IPS DF 6.9 (cell line): ENCODE measurements at regions not wholly inside any gene's neighbourhood (a gene's known extent, or its start where the extent isn't known, plus 50 kb on each side); places are given as distances from the start of the nearest gene placed in this dataset.

Source experiments
- DNase-seq: peaks from one replicate; pipeline ENCODE4 v3.0.0-alpha.2; 2013; ENCODE audit warnings: low read depth, low spot score
- H3K27ac ChIP-seq: one replicate; pipeline ENCODE4 v1.5.1; 2013; ENCODE audit warnings: low read length, control low read depth
- H3K27me3 ChIP-seq: 2 replicates; pipeline ENCODE4 v1.6.1; 2013; ENCODE audit warnings: mild to moderate bottlenecking, low read length; ENCODE audit not compliant: control insufficient read depth, insufficient read depth
- H3K36me3 ChIP-seq: 2 replicates; pipeline ENCODE4 v1.6.1; 2013; ENCODE audit warnings: low read length; ENCODE audit not compliant: control insufficient read depth, insufficient read depth
- H3K4me1 ChIP-seq: 2 replicates; pipeline ENCODE4 v1.6.1; 2013; ENCODE audit warnings: low read length; ENCODE audit not compliant: control insufficient read depth, insufficient read depth
- H3K4me3 ChIP-seq: 2 replicates; pipeline ENCODE4 v1.5.1; 2013; ENCODE audit warnings: mild to moderate bottlenecking, low read length
- H3K9me3 ChIP-seq: 2 replicates; pipeline ENCODE4 v1.6.1; 2013; ENCODE audit warnings: low read length, inconsistent platforms; ENCODE audit not compliant: control insufficient read depth, insufficient read depth
- WGBS: extraction: QIAGEN DNeasy Blood & Tissue Kit; methylation state at CpG from one replicate; pipeline ENCODE4 v1.1.7; 2013; ENCODE audit warnings: mixed read lengths, missing lambda C conversion rate; ENCODE audit not compliant: insufficient read length, insufficient coverage; 5-methylcytosine and 5-hydroxymethylcytosine counted together

- DNase-seq: peak; percentile 22
- H3K27ac ChIP-seq: no peak overlapping the region
- no peaks in the 10 kb centered on the region for H3K36me3 ChIP-seq
- peak overlapping the region; percentile 50; the same call in 1 of the 2 replicates for H3K4me3 ChIP-seq
- no CpG with 5 or more reads among the region's 30 CpGs for WGBS
- H3K27me3 ChIP-seq: no peaks in the 10 kb centered on the region
- H3K9me3 ChIP-seq: no peaks in the 10 kb centered on the region
- no peaks in the 10 kb centered on the region for H3K4me1 ChIP-seq
These were observed 86.2 kb upstream of the PIAS1 start for GRCh38 chr15:67967871-67968431.

DNA sequence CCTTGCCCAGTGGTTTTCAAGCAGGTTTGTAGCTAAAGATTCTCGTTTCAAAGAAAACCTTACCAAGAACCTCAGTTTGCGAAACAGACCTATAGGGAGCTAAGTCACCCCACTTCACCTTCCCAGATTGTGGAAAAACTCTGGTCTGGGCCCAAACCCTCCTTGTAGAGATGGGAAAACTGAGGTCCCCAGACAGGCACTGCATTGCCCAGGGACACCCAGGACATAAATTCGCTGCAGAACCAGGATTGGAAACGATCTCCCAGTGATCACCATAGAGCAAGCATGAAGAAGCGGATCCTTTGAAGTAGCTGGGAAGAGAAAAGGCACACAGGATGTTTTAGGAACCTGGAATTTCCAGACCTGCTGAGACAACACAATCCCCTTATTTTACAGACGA, 85.6 kb upstream of the PIAS1 start:
- H3K27me3 ChIP-seq: no peaks in the 10 kb centered on the region
- H3K36me3 ChIP-seq: no peaks in the 10 kb centered on the region
- no CpG with 5 or more reads among the region's 6 CpGs for WGBS
- H3K4me3 ChIP-seq: no peak overlapping the region; the same call in 1 of the 2 replicates
- H3K27ac ChIP-seq: no peak overlapping the region
- DNase-seq: no peak
- no peaks in the 10 kb centered on the region for H3K4me1 ChIP-seq
- H3K9me3 ChIP-seq: no peaks in the 10 kb centered on the region

DNA sequence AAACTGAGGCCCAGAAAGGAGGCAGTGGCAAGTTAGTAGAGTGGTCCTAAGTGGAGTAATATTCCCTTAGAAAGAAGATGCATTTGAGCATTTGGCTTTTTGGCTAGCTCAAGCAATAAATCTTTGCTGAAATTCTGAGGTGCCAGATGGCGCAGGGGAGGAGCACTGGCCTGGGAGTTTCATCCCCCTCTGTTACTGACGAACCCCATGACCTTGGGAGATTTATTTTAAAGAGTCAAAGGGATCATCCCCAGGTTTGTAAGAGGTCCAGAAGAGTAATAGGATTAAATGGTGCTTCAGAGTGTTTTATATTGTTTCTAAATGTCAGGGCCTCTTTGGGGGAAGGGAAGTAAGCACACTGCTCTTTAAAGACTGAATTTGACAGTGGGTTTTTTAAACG, 85.1 kb upstream of the PIAS1 start:
- Histone ChIP-seq H3K9me3 (no peaks in the 10 kb centered on the region), H3K4me3 (no peak overlapping the region)
- WGBS: no CpG with 5 or more reads among the region's 3 CpGs

DNA sequence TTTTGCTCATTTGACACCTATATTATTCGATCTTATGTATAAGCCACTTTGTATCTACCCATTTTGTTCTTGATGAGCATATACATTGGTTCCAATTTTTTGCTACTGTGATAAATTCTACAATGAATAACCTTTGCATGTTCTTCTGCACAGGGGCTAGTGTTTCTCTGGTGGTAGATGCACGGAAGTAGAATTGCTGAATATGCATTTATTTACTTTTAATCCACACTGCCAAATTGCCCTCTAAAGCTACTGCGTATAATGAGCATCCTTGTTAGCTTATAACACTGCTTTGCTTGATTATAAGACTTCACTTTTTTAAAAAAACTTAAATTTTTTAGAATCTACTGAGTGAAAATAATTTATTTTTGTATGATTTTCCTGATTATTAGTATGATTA, 84.2 kb upstream of the PIAS1 start:
- WGBS: no CpG with 5 or more reads among the region's 3 CpGs
- Histone ChIP-seq H3K9me3 (no peaks in the 10 kb centered on the region), H3K4me3 (no peak overlapping the region), H3K4me1 (no peaks in the 10 kb centered on the region), H3K27me3 (no peaks in the 10 kb centered on the region), H3K36me3 (no peaks in the 10 kb centered on the region), H3K27ac (no peak overlapping the region)
- DNase-seq: no peak

More for the DNA sequence above, 85.1 kb upstream of the PIAS1 start:
- Histone ChIP-seq H3K27ac (no peak overlapping the region), H3K36me3 (no peaks in the 10 kb centered on the region), H3K27me3 (no peaks in the 10 kb centered on the region), H3K4me1 (no peaks in the 10 kb centered on the region)
- no peak for DNase-seq

DNA sequence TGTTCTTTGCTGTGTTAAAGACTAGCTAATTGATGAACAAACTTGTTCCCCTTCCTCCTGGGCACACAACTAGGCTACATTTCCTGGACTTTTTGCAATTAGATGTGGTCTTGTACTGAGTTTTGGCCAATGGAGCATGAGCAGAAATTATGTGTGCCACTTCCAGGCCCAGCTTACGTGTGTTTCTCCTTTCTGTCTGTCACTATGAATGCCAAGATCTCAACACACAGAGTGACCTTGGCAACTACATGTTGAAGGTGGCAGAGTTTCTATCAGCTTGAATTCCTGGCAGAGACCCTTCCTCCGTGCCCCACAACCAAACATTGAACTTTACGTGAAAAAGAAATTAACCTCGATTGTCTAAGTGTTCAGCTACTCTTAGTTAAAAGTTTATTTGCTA, 81.7 kb upstream of the PIAS1 start:
- Histone ChIP-seq H3K4me1 (no peaks in the 10 kb centered on the region), H3K27ac (no peak overlapping the region), H3K36me3 (no peaks in the 10 kb centered on the region), H3K4me3 (no peak overlapping the region), H3K9me3 (no peaks in the 10 kb centered on the region), H3K27me3 (no peaks in the 10 kb centered on the region)
- no peak for DNase-seq
- WGBS: no CpG with 5 or more reads among the region's 4 CpGs

DNA sequence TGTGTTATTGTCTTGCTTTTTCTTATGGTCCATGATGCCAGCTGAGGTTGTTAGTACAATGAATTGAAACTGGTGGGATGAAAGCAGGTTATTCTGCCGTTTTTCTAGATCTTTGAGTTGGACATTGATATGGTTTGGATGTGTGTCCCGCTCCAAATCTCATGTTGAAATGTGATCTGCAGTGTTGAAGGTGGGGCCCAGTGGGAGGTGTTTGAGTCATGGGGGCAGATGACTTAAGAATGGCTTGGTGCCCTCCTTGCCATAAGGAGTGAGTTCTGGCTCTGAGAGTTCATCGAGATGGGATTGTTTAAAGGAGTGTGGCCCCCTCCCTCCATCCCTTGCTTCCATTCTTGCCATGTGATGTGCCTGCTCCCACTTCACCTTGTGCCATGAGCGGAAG, 80.3 kb upstream of the PIAS1 start:
- WGBS: no CpG with 5 or more reads among the region's 4 CpGs
- Histone ChIP-seq H3K36me3 (no peaks in the 10 kb centered on the region), H3K4me1 (no peaks in the 10 kb centered on the region), H3K4me3 (no peak overlapping the region), H3K27ac (no peak overlapping the region), H3K9me3 (no peaks in the 10 kb centered on the region), H3K27me3 (no peaks in the 10 kb centered on the region)
- DNase-seq: no peak

GRCh38 chr15:67976506-67977073, 77.5 kb upstream of the PIAS1 start:
- H3K36me3 ChIP-seq: no peaks in the 10 kb centered on the region
- H3K4me1 ChIP-seq: no peaks in the 10 kb centered on the region
- no peak overlapping the region for H3K4me3 ChIP-seq
- H3K9me3 ChIP-seq: no peaks in the 10 kb centered on the region
- no peaks in the 10 kb centered on the region for H3K27me3 ChIP-seq
- WGBS: no CpG with 5 or more reads among the region's 3 CpGs
- no peak overlapping the region for H3K27ac ChIP-seq
- no peak for DNase-seq

GRCh38 chr15:67977414-67978089, 76.6 kb upstream of the PIAS1 start:
- Histone ChIP-seq H3K9me3 (no peaks in the 10 kb centered on the region), H3K27ac (no peak overlapping the region), H3K4me3 (no peak overlapping the region), H3K36me3 (no peaks in the 10 kb centered on the region), H3K27me3 (no peaks in the 10 kb centered on the region), H3K4me1 (no peaks in the 10 kb centered on the region)
- WGBS: no CpG with 5 or more reads among the region's 3 CpGs
- DNase-seq: no peak

- Histone ChIP-seq H3K27ac (no peak overlapping the region), H3K4me3 (no peak overlapping the region), H3K9me3 (no peaks in the 10 kb centered on the region), H3K27me3 (no peaks in the 10 kb centered on the region), H3K4me1 (no peaks in the 10 kb centered on the region), H3K36me3 (no peaks in the 10 kb centered on the region)
- DNase-seq: no peak
These were observed 74.8 kb upstream of the PIAS1 start for GRCh38 chr15:67979281-67979680.

DNA sequence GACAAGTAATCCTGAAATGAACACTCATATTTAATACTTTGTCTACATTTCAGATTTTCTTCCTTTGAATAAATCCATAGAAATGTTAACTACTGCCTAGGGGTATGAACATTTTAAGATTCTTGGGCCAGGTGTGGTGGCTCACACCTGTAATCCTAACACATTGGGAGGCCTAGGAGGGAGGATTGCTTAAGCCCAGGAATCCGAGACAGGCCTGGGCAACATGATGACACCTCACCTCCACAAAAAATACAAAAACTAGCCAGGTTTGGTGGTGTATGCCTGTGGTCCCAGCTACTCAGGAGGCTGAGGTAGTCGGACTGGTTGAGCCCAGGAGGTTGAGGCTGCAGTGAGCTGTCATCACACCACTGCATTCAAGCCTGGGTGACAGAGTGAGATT, 73.9 kb upstream of the PIAS1 start:
- Histone ChIP-seq H3K27me3 (no peaks in the 10 kb centered on the region), H3K36me3 (no peaks in the 10 kb centered on the region), H3K27ac (no peak overlapping the region), H3K4me3 (no peak overlapping the region), H3K9me3 (no peaks in the 10 kb centered on the region), H3K4me1 (no peaks in the 10 kb centered on the region)
- no peak for DNase-seq
- WGBS: no CpG with 5 or more reads among the region's 2 CpGs
